HCT116 (cell line): ENCODE measurements at regions not wholly inside any gene's neighbourhood (a gene's known extent, or its start where the extent isn't known, plus 50 kb on each side); places are given as distances from the start of the nearest gene placed in this dataset.
"Not testable (repeated sequence)": the region's sequence is repeated elsewhere in the genome, so short reads cannot be mapped to it uniquely, and the experiment has no call there.

ENCODE experiments used
- ATAC-seq: fragments of 200-7000 bp; cut with Tn5 transposase; 2 replicates; pipeline ENCODE4 v1.9.1; 2020; ENCODE audit warnings: mild to moderate bottlenecking, moderate library complexity
- BruUV-seq: library from RNA; stranded (reverse); fragments of 400-500 nt; replicated peaks from 2 replicates; lab custom pipeline; 2021; lab: Mats Ljungman, UMichigan
- CTCF ChIA-PET: fragments of 300-600 bp; sonication (Branson Sonifier 250); formaldehyde crosslinking; loops from one replicate; lab custom pipeline; 2021; ENCODE audit warnings: antibody characterized with exemption; lab: Charles Lee
- POLR2A ChIA-PET: fragments of 300-600, 350-600 bp; sonication (Branson Sonifier 250); formaldehyde crosslinking; loops from one replicate; lab custom pipeline; 2021; ENCODE audit warnings: antibody characterized with exemption; lab: Charles Lee
- RAD21 ChIA-PET, 2 experiments: fragments of 300-600 bp; sonication (Branson Sonifier 250); formaldehyde crosslinking; loops; one replicate each; lab custom pipeline; 2023; ENCODE audit warnings: low total read pairs in 2 of 2; ENCODE audit not compliant: uncharacterized antibody in 2 of 2, unreplicated experiment in 2 of 2, low non-redundant PET in 1 of 2; lab: Charles Lee
- DNase-seq: peaks from one replicate; pipeline ENCODE4 v3.0.0-alpha.2; 2010; ENCODE audit warnings: low read depth, low spot score
- H2AFZ ChIP-seq: fragments of 200-600 bp; shearing (Covaris generic), sonication (generic); 2 replicates; pipeline ENCODE4 v1.6.1; 2017; ENCODE audit warnings: low read depth, mixed run types, mixed read lengths, antibody characterized with exemption, low read length; ENCODE audit not compliant: poor library complexity, severe bottlenecking
- H3K27ac ChIP-seq: 2 replicates; pipeline ENCODE4 v1.5.1; 2012; ENCODE audit warnings: low read depth, low read length
- H3K27me3 ChIP-seq: fragments of 200-600 bp; sonication (generic); 2 replicates; pipeline ENCODE4 v1.6.1; 2016; ENCODE audit warnings: mixed run types, low read length, mixed read lengths; ENCODE audit not compliant: insufficient read depth
- H3K36me3 ChIP-seq, 2 experiments: fragments of 200-500 bp in 1 of 2; fragments of 200-600 bp in 1 of 2; sonication (Bioruptor generic) in 1 of 2; sonication (generic) in 1 of 2; 2 replicates each; pipeline versions ENCODE4 v1.5.1 to v1.6.1; 2014 to 2016; ENCODE audit warnings: low read length in 2 of 2, inconsistent platforms in 1 of 2, mixed read lengths in 1 of 2, mixed run types in 1 of 2; ENCODE audit not compliant: insufficient read depth in 2 of 2, control insufficient read depth in 1 of 2
- H3K4me1 ChIP-seq, 2 experiments: fragments of 200-600 bp in 1 of 2; sonication (generic) in 1 of 2; 2 replicates each; pipeline versions ENCODE4 v1.5.1 to v1.6.1; 2012 to 2017; ENCODE audit warnings: low read length in 2 of 2, inconsistent platforms in 1 of 2, mild to moderate bottlenecking in 1 of 2, mixed read lengths in 1 of 2, mixed run types in 1 of 2, moderate library complexity in 1 of 2; ENCODE audit not compliant: insufficient read depth in 2 of 2, control insufficient read depth in 1 of 2
- H3K4me2 ChIP-seq: fragments of 200-600 bp; sonication (generic); 2 replicates; pipeline ENCODE4 v1.6.1; 2017; ENCODE audit warnings: mixed run types, low read length, mixed read lengths
- H3K4me3 ChIP-seq, 2 experiments: fragments of 200-600 bp in 1 of 2; sonication (generic) in 1 of 2; replicated peaks in 1 of 2; 2 replicates each; pipeline ENCODE4 v1.5.1; 2011 to 2016; ENCODE audit warnings: low read length in 2 of 2, control low read depth in 1 of 2, low read depth in 1 of 2, mild to moderate bottlenecking in 1 of 2, mixed read lengths in 1 of 2, mixed run types in 1 of 2
- H3K79me2 ChIP-seq: fragments of 200-600 bp; sonication (generic); 2 replicates; pipeline ENCODE4 v1.6.1; 2017; ENCODE audit warnings: mild to moderate bottlenecking, mixed run types, low read length, moderate library complexity, mixed read lengths; ENCODE audit not compliant: insufficient read depth
- H3K9ac ChIP-seq: fragments of 200-600 bp; sonication (generic); 2 replicates; pipeline ENCODE4 v1.6.1; 2016; ENCODE audit warnings: low read length, mixed read lengths
- H3K9me2 ChIP-seq: fragments of 200-600 bp; sonication (generic), shearing (Covaris generic); 2 replicates; pipeline ENCODE4 v1.6.1; 2017; ENCODE audit warnings: mixed run types, mild to moderate bottlenecking, moderate library complexity; ENCODE audit not compliant: insufficient read depth
- H3K9me3 ChIP-seq, 2 experiments: fragments of 200-500 bp in 1 of 2; fragments of 200-600 bp in 1 of 2; sonication (Bioruptor generic) in 1 of 2; sonication (generic) in 1 of 2; 2 replicates each; pipeline ENCODE4 v1.6.1; 2014 to 2017; ENCODE audit warnings: low read length in 2 of 2, mixed read lengths in 2 of 2, inconsistent platforms in 1 of 2, low read depth in 1 of 2, mild to moderate bottlenecking in 1 of 2, mixed run types in 1 of 2, moderate library complexity in 1 of 2; ENCODE audit not compliant: control insufficient read depth in 1 of 2, insufficient read depth in 1 of 2
- H4K20me1 ChIP-seq: fragments of 200-600 bp; sonication (generic), shearing (Covaris generic); 2 replicates; pipeline ENCODE4 v1.6.1; 2017; ENCODE audit warnings: mixed run types, mild to moderate bottlenecking, moderate library complexity; ENCODE audit not compliant: insufficient read depth
- ATF3 ChIP-seq: IDR thresholded peaks from 2 replicates; pipeline ENCODE4 v1.6.1; 2012
- CBX3 ChIP-seq: IDR thresholded peaks from 2 replicates; pipeline ENCODE4 v1.6.1; 2012; ENCODE audit warnings: low read depth
- CTCF ChIP-seq, 3 experiments: fragments of 200-600 bp in 1 of 3; sonication (generic) in 1 of 3; IDR thresholded peaks in 2 of 3; conservative IDR thresholded peaks in 1 of 3; 2 replicates each; pipeline ENCODE4 v1.5.1; 2012 to 2017; ENCODE audit warnings: low read depth in 2 of 3, low read length in 2 of 3, antibody characterized with exemption in 1 of 3, borderline replicate concordance in 1 of 3, control low read depth in 1 of 3, mild to moderate bottlenecking in 1 of 3, mixed read lengths in 1 of 3, mixed run types in 1 of 3, moderate library complexity in 1 of 3; ENCODE audit not compliant: insufficient read depth in 1 of 3
- ELF1 ChIP-seq: IDR thresholded peaks from 2 replicates; pipeline ENCODE4 v1.6.1; 2012; ENCODE audit warnings: low read depth, borderline replicate concordance
- SP1 ChIP-seq: IDR thresholded peaks from 2 replicates; pipeline ENCODE4 v1.6.1; 2012; ENCODE audit warnings: low read depth
- TCF7L2 ChIP-seq: IDR thresholded peaks from 2 replicates; pipeline ENCODE4 v1.7.0; 2011; ENCODE audit warnings: borderline replicate concordance, inconsistent platforms; ENCODE audit not compliant: insufficient read depth, insufficient read length; ENCODE audit errors: extremely low read depth
- ZNF274 ChIP-seq: fragments of 200-500 bp; sonication (Bioruptor generic); IDR thresholded peaks from 2 replicates; pipeline ENCODE4 v1.6.1; 2014; ENCODE audit warnings: mild to moderate bottlenecking, low read depth, low read length, inconsistent platforms
- intact Hi-C: fragments of 100-400 bp; cut with micrococcal nuclease; formaldehyde crosslinking; loops from 2 replicates; pipeline ENCODE4 v1.10.0; 2022

GRCh38 chr20:43352996-43353395 lies 104.7 kb upstream of the SRSF6 start (continued):
- TF ChIP-seq CTCF (IDR thresholded peaks at IDR 0.05 in 2 of 3, conservative IDR thresholded peaks at IDR 0.05 in 1 of 3; ENCODE audit: borderline replicate concordance in 1 of 3, insufficient read depth in 1 of 3, low read depth in 2 of 3, low read length in 2 of 3) (no peak), ATF3 (no peak)
- TF ChIP-seq, all 23 proteins: peak for 0

- ATAC-seq, intact Hi-C loops, H4K20me1 ChIP-seq, H3K4me1 ChIP-seq, POLR2A ChIA-PET, BruUV-seq, H3K79me2 ChIP-seq, CTCF ChIA-PET, H3K9me2 ChIP-seq, DNase-seq, H3K27ac ChIP-seq, RAD21 ChIA-PET, H3K4me2 ChIP-seq, H3K4me3 ChIP-seq, H3K9me3 ChIP-seq, H3K9ac ChIP-seq, H2AFZ ChIP-seq, H3K36me3 ChIP-seq: not testable (repeated sequence)
- peaks cover 21% of the 10 kb centered on the region for H3K27me3 ChIP-seq
Measured at GRCh38 chr20:43350694-43351093, 107.0 kb upstream of the SRSF6 start.

GRCh38 chr20:43349841-43350240 lies 107.9 kb upstream of the SRSF6 start:
- Histone ChIP-seq H3K27ac (no peak overlapping the region), H3K9me2 (no peaks in the 10 kb centered on the region), H3K9me3 (no peaks in the 10 kb centered on the region), H3K79me2 (no peaks in the 10 kb centered on the region), H2AFZ (no peak overlapping the region), H3K4me2 (no peak overlapping the region), H4K20me1 (no peaks in the 10 kb centered on the region), H3K9ac (no peak overlapping the region)
- ChIA-PET RAD21 (no interaction called here), CTCF (no interaction called here), POLR2A (no interaction called here)
- no peak for TF ChIP-seq ZNF274
- TF ChIP-seq CBX3, result no peak
- TF ChIP-seq ELF1, result no peak
- TF ChIP-seq SP1, result no peak
- TF ChIP-seq TCF7L2, result no peak
- TF ChIP-seq, all 23 proteins: peak for 0
- H3K36me3 ChIP-seq, result no peaks in the 10 kb centered on the region
- peaks cover 22% of the 10 kb centered on the region for H3K27me3 ChIP-seq
- H3K4me1 ChIP-seq, result no peaks in the 10 kb centered on the region
- ATAC-seq, result no peak
- no peak for DNase-seq
- intact Hi-C loops, result no loop called here
- no peak overlapping the region for H3K4me3 ChIP-seq
- BruUV-seq, result no TSS peak

GRCh38 chr20:43347839-43348238 lies 109.9 kb upstream of the SRSF6 start:
- intact Hi-C loops, BruUV-seq, H3K9me3 ChIP-seq, DNase-seq, H3K9ac ChIP-seq, H3K4me2 ChIP-seq, H3K9me2 ChIP-seq, H3K4me1 ChIP-seq, H4K20me1 ChIP-seq, POLR2A ChIA-PET, H2AFZ ChIP-seq, H3K36me3 ChIP-seq, H3K27ac ChIP-seq, ATAC-seq, RAD21 ChIA-PET, H3K79me2 ChIP-seq, CTCF ChIA-PET, H3K4me3 ChIP-seq: not testable (repeated sequence)
- H3K27me3 ChIP-seq, result peaks cover 30% of the 10 kb centered on the region
